NOMO-1 (cell line): ENCODE measurements at regions not wholly inside any gene's neighbourhood (a gene's known extent, or its start where the extent isn't known, plus 50 kb on each side); places are given as distances from the start of the nearest gene placed in this dataset.
"Not testable (repeated sequence)": the region's sequence is repeated elsewhere in the genome, so short reads cannot be mapped to it uniquely, and the experiment has no call there.

Experiments used
- DNase-seq, 2 experiments: peaks; one replicate each; lab custom pipeline; 2025; ENCODE audit not compliant: unreplicated experiment in 2 of 2; lab: John Stamatoyannopoulos, UW

- DNase-seq: no peak
Measured at GRCh38 chr2:88913280-88913679, 221.8 kb downstream of the RPIA start.

GRCh38 chr2:88919087-88919738 lies 227.7 kb downstream of the RPIA start:
- peak in 1 of 2 experiments; percentile 34 for DNase-seq

- DNase-seq: not testable (repeated sequence)
Measured at GRCh38 chr2:88920399-88920798, 228.9 kb downstream of the RPIA start.

- DNase-seq: no peak
Measured at GRCh38 chr2:88924533-88924932, 233.1 kb downstream of the RPIA start.

- DNase-seq: no peak
Measured at GRCh38 chr2:88925770-88926462, 234.4 kb downstream of the RPIA start.

GRCh38 chr2:88927128-88927527 lies 235.7 kb downstream of the RPIA start:
- no peak for DNase-seq

- no peak for DNase-seq
Measured at GRCh38 chr2:88930659-88931058, 239.2 kb downstream of the RPIA start.

GRCh38 chr2:88932686-88933085 lies 241.2 kb downstream of the RPIA start:
- no peak for DNase-seq

GRCh38 chr2:88933091-88933490 lies 241.6 kb downstream of the RPIA start:
- no peak for DNase-seq

- peak in 1 of 2 experiments; percentile 37 for DNase-seq
Measured at GRCh38 chr2:88933980-88934379, 242.5 kb downstream of the RPIA start.

- DNase-seq: not testable (repeated sequence)
Measured at GRCh38 chr2:88941178-88941577, 249.7 kb downstream of the RPIA start.

- no peak for DNase-seq
Measured at GRCh38 chr2:88942798-88943197, 251.3 kb downstream of the RPIA start.

GRCh38 chr2:88949336-88949735 lies 257.9 kb downstream of the RPIA start:
- no peak for DNase-seq

GRCh38 chr2:88950010-88950409 lies 258.5 kb downstream of the RPIA start:
- no peak for DNase-seq

GRCh38 chr2:88955607-88956006 lies 264.1 kb downstream of the RPIA start:
- DNase-seq: no peak

GRCh38 chr2:88959480-88960204 lies 268.2 kb downstream of the RPIA start:
- no peak for DNase-seq

- not testable (repeated sequence) for DNase-seq
Measured at GRCh38 chr2:88961323-88961722, 269.9 kb downstream of the RPIA start.

GRCh38 chr2:88967844-88968243 lies 276.4 kb downstream of the RPIA start:
- DNase-seq: no peak

- not testable (repeated sequence) for DNase-seq
Measured at GRCh38 chr2:88978011-88978410, 286.5 kb downstream of the RPIA start.

GRCh38 chr2:88978446-88978845 lies 287.0 kb downstream of the RPIA start:
- DNase-seq: not testable (repeated sequence)

GRCh38 chr2:88984079-88984478 lies 292.6 kb downstream of the RPIA start:
- DNase-seq: not testable (repeated sequence)
